CD4-positive, alpha-beta memory T cell (primary cell): ENCODE measurements at regions not wholly inside any gene's neighbourhood (a gene's known extent, or its start where the extent isn't known, plus 50 kb on each side); places are given as distances from the start of the nearest gene placed in this dataset.

ENCODE experiments used
- CTCF ChIA-PET: fragments of 350-600 bp; sonication (Branson Sonifier 250); formaldehyde crosslinking; loops from one replicate; lab custom pipeline; 2021; ENCODE audit warnings: inconsistent platforms; ENCODE audit not compliant: partially characterized antibody; lab: Charles Lee
- POLR2A ChIA-PET: fragments of 350-600 bp; sonication (Branson Sonifier 250); formaldehyde crosslinking; loops from one replicate; lab custom pipeline; 2021; ENCODE audit not compliant: partially characterized antibody; lab: Charles Lee
- DNase-seq, 5 donors: peaks; one replicate each; pipeline versions ENCODE4 v3.0.0 to v3.0.0-alpha.2; 2020 to 2022; ENCODE audit warnings: mixed read lengths in 1 of 5
- H3K27ac ChIP-seq: one replicate; pipeline ENCODE4 v1.7.0; 2013; ENCODE audit warnings: low read depth, low read length
- H3K27me3 ChIP-seq: 2 replicates; pipeline ENCODE4 v1.7.0; 2013; ENCODE audit warnings: mild to moderate bottlenecking, low read length, moderate library complexity; ENCODE audit not compliant: insufficient read depth
- H3K36me3 ChIP-seq: 2 replicates; pipeline ENCODE4 v1.7.0; 2013; ENCODE audit warnings: mild to moderate bottlenecking, low read length, moderate library complexity; ENCODE audit not compliant: insufficient read depth
- H3K4me1 ChIP-seq: 2 replicates; pipeline ENCODE4 v1.7.0; 2013; ENCODE audit warnings: mild to moderate bottlenecking, low read length, moderate library complexity; ENCODE audit not compliant: insufficient read depth
- H3K4me3 ChIP-seq, 2 donors: one replicate each; pipeline ENCODE4 v1.7.0; 2013; ENCODE audit warnings: low read length in 2 of 2, mild to moderate bottlenecking in 1 of 2
- H3K9me3 ChIP-seq, 2 donors: one replicate each; pipeline ENCODE4 v1.7.0; 2013; ENCODE audit warnings: low read length in 2 of 2, control low read depth in 1 of 2; ENCODE audit not compliant: control insufficient read depth in 1 of 2
- H3K27ac Mint-ChIP-seq, 7 donors: one replicate each; pipeline ENCODE4 v1.8.0; 2020 to 2021; ENCODE audit warnings: mixed read lengths in 7 of 7, mild to moderate bottlenecking in 6 of 7, inconsistent platforms in 3 of 7, moderate library complexity in 3 of 7
- H3K27me3 Mint-ChIP-seq, 2 donors: one replicate each; pipeline ENCODE4 v1.8.0; 2020 to 2021; ENCODE audit warnings: mixed read lengths in 2 of 2
- H3K36me3 Mint-ChIP-seq, 2 donors: one replicate each; pipeline ENCODE4 v1.8.0; 2020 to 2021; ENCODE audit warnings: mixed read lengths in 2 of 2, inconsistent platforms in 1 of 2, mild to moderate bottlenecking in 1 of 2
- H3K4me1 Mint-ChIP-seq, 4 donors: one replicate each; pipeline ENCODE4 v1.8.0; 2020 to 2021; ENCODE audit warnings: mixed read lengths in 4 of 4, mild to moderate bottlenecking in 1 of 4
- H3K4me3 Mint-ChIP-seq, 8 donors: one replicate each; pipeline ENCODE4 v1.8.0; 2020 to 2021; ENCODE audit warnings: mixed read lengths in 8 of 8, mild to moderate bottlenecking in 7 of 8, moderate library complexity in 6 of 8, inconsistent platforms in 3 of 8
- H3K9me3 Mint-ChIP-seq, 8 donors: one replicate each; pipeline ENCODE4 v1.8.0; 2020 to 2021; ENCODE audit warnings: mixed read lengths in 8 of 8, mild to moderate bottlenecking in 5 of 8, inconsistent platforms in 3 of 8, moderate library complexity in 1 of 8
- intact Hi-C: fragments of 100-400 bp; cut with micrococcal nuclease; formaldehyde crosslinking; loops from one replicate; pipeline ENCODE4 v1.15.1; 2023

DNA sequence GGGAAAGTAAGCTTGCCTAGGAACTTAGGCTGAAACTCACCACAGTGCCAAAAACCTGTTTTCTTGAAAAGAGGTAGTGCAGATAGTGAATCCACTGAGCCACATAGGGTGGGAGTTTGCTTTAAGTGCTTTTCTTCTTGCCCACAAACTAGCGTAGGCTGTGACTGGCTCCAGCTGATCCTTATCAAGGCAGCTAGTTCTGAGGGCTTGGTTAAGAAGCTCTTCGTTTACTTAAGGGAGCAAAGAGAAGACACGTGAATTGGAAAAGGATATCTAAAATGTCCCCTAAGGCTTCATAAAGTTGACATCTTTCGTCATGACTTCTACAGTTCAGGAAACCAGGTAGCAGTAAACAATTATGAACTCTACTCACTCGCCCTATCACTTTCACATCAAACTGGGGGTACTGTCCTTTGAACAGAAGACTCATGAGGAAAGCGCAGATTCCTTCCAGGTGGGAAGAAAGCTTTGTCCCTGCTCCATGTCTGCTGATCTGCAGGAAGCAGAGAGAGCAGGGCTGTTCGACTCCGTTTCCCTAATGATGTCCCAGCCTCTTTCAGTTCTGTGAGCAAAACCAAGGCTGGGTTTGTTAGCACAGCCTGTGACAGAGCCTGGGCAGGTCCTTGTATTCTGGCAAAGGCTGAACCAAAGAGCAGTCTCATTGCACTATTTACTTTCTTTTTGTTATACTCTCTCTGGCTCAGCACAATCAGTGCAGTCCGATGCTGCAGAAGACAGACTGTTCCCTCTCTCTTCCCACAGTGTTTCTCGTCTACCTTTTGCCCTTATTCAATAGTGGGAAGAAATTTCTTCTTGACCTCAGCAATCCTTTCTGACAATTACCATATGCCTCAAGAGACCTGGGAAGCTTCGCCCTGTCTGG is 93.5 kb upstream of the ETV6 start:
- Mint-ChIP-seq H3K4me3 (peak overlapping the region; percentile 57 to 84 (median 80)), H3K27ac (peak overlapping the region; percentile 68 to 91 (median 83)), H3K27me3 (no peaks in the 10 kb centered on the region), H3K36me3 (no peaks in the 10 kb centered on the region), H3K4me1 (peaks cover 18 to 29% (median 21%) of the 10 kb centered on the region in 4 donors), H3K9me3 (no peaks in the 10 kb centered on the region)
- ChIA-PET POLR2A (interaction anchor here (1.0 to 2.6 kb wide), 2 partner anchors 11 to 454 kb away, joined by 3 to 21 read pairs; no protein-coding TSS in a partner anchor), CTCF (interaction anchor here (0.6 to 4.9 kb wide), 11 partner anchors 10 to 1079 kb away, joined by 3 to 30 read pairs (median 3); no protein-coding TSS in a partner anchor)
- Histone ChIP-seq H3K4me3 (no peak overlapping the region), H3K4me1 (peaks cover 24% of the 10 kb centered on the region), H3K9me3 (no peaks in the 10 kb centered on the region), H3K36me3 (no peaks in the 10 kb centered on the region), H3K27me3 (no peaks in the 10 kb centered on the region), H3K27ac (peak overlapping the region; percentile 18)
- DNase-seq, result peak; percentile 36 to 75 (median 44)
- intact Hi-C loops, result no loop called here

DNA sequence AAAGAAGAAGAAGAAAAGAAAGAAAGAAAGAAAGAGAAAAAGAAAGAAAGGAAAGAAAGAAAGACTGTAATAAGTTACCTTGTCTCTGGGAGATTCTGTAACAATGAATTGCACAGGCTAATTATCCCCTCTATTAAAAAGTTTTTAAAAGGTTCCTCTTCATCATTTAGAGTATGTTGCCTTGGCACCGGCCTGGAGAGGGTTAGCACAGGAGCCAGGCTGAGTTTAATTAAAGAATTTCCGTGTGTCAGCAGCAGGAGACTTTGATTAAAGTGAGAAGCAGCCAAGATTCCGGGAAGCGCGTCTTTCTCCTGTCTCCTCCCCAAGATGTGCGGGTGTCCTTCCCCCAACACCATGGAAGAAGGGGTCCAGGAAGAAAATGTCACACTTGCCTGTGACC is 92.8 kb upstream of the ETV6 start:
- no peak for DNase-seq
- H3K36me3 ChIP-seq, result no peaks in the 10 kb centered on the region
- peaks cover 18 to 29% (median 21%) of the 10 kb centered on the region in 4 donors for H3K4me1 Mint-ChIP-seq
- intact Hi-C loops, result no loop called here
- no peak overlapping the region for H3K27ac ChIP-seq
- peak overlapping the region in 4 of 7 donors; percentile 77 to 91 (median 84) for H3K27ac Mint-ChIP-seq
- no peaks in the 10 kb centered on the region for H3K9me3 ChIP-seq
- H3K4me3 ChIP-seq, result no peak overlapping the region
- no peaks in the 10 kb centered on the region for H3K27me3 Mint-ChIP-seq
- H3K27me3 ChIP-seq, result no peaks in the 10 kb centered on the region
- no peaks in the 10 kb centered on the region for H3K36me3 Mint-ChIP-seq
- CTCF ChIA-PET, result interaction anchor here (1.1 to 4.9 kb wide), 3 partner anchors 9 to 22 kb away, joined by 3 to 30 read pairs (median 4); no protein-coding TSS in a partner anchor
- H3K9me3 Mint-ChIP-seq, result no peaks in the 10 kb centered on the region
- H3K4me1 ChIP-seq, result peaks cover 24% of the 10 kb centered on the region
- H3K4me3 Mint-ChIP-seq, result peak overlapping the region in 4 of 8 donors; percentile 81 to 84 (median 83)
- POLR2A ChIA-PET, result interaction anchor here (2.6 kb wide), 1 partner anchor 11 kb away, joined by 21 read pairs; no protein-coding TSS in a partner anchor

DNA sequence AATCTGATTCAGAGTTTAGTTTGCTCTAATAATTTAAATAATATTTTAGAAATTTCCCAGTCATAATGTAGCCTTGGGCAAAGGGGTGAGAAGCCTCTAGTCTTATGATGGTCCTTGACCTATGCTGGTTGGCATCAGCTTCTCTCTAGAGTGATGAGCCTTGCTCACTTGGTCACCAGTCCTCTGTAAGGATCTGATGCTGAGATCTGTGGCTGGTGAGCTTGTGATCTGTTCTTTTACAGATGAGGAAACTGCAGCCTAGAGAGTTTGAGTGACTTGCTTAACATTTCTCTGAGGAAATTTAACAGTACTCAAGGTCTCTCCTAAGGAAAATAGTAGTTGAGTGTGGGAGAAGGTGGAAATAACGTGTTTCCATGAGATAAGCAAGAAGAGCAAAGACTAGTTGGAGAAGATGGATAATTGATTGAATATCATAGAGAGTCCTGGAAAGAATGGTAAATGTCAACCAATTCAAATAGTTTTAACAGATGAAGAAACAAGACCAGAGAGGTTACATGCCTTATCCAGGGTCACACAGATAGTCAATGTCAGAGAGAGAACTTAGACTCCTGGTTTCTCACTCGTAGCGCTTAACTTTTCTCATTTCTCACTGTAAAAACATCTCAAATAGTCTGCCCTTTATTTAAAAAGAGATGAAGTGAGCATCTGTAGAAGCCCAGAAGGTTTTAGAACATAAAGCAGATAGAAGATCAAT is 89.7 kb upstream of the ETV6 start:
- Mint-ChIP-seq H3K4me3 (no peak overlapping the region), H3K36me3 (no peaks in the 10 kb centered on the region), H3K27me3 (no peaks in the 10 kb centered on the region), H3K9me3 (no peaks in the 10 kb centered on the region), H3K27ac (peak overlapping the region in 2 of 7 donors; percentile 3 to 46), H3K4me1 (peaks cover 13 to 18% (median 14%) of the 10 kb centered on the region in 4 donors)
- H3K9me3 ChIP-seq, result no peaks in the 10 kb centered on the region
- intact Hi-C loops, result no loop called here
- H3K27me3 ChIP-seq, result no peaks in the 10 kb centered on the region
- peaks cover 17% of the 10 kb centered on the region for H3K4me1 ChIP-seq
- H3K4me3 ChIP-seq, result no peak overlapping the region
- ChIA-PET POLR2A (interaction anchor here (0.5 to 0.7 kb wide), 2 partner anchors 13 to 718 kb away, joined by 3 to 4 read pairs; no protein-coding TSS in a partner anchor), CTCF (interaction anchor here (1.5 kb wide), 1 partner anchor 8 kb away, joined by 4 read pairs; no protein-coding TSS in a partner anchor)
- no peak overlapping the region for H3K27ac ChIP-seq
- DNase-seq, result no peak
- no peaks in the 10 kb centered on the region for H3K36me3 ChIP-seq

DNA sequence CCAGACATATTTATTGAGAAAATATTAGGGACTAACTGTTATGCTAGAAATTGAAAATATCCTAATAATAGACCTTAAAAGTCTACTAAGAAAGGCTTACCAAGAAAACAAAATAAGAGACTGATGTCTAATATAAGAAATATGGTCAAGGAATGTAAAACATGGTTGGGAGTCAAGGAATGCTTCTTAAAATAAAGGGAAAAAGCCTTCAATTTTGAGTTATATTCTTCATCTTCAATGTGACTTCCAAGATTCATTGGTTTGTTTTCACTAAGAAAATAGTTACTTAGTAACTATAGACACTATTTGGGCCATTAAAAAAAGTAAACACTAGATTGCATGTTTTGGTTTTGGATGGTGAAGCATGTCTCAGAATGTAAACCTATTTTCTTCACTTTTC is 88.1 kb upstream of the ETV6 start:
- no peak overlapping the region for H3K4me3 Mint-ChIP-seq
- no peak overlapping the region for H3K27ac ChIP-seq

DNA sequence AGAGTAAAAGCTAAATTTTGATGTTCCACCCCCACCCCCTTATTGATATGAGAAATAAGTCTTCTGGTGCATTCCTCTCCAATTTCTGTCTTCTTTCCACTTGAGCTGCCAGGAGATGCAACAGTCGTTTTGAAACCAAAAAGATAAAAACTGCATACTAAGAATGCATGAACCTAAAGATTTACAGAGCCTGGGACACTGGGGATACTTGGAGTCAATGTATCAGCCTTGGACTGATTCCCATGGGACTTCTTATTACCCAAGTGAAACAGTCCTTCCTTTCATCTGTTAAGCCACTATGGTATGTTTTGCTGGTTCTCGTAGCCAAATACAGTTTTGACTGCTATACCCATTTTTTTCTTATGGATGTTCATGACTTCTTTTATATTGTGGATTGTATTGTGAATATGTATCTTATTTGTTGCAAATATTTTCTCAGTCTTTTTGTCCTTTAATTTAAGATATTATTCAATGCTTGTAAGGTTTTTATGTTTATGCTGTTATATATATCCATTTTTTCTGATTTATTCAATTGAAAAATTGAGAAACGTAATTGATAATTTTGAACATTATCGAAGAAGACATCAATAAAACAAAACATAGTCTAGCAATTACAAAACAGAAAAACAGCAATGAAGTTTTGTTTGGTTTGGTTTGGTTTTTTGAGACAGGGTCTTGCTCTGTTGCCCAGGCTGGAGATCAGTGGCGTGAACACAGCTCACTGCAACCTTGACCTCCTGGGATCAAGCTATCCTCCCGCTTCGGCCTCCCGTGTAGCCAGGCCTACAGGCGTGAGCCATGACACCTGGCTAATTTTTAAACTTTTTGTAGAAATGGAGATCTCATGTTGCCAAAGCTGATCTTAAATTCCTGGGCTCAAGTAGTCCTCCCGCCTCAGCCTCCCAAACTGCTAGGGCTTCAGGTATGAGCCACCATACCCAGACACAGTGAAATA is 85.4 kb upstream of the ETV6 start:
- no peaks in the 10 kb centered on the region for H3K9me3 ChIP-seq
- POLR2A ChIA-PET, result no interaction called here
- Mint-ChIP-seq H3K27me3 (no peaks in the 10 kb centered on the region), H3K27ac (no peak overlapping the region), H3K36me3 (no peaks in the 10 kb centered on the region), H3K4me3 (no peak overlapping the region), H3K4me1 (peaks cover 0 to 1% (median 0%) of the 10 kb centered on the region in 4 donors), H3K9me3 (peaks cover 0 to 2% (median 0%) of the 10 kb centered on the region in 8 donors)
- CTCF ChIA-PET, result interaction anchor here (0.5 to 1.8 kb wide), 4 partner anchors 9 to 474 kb away, joined by 3 to 8 read pairs (median 6); no protein-coding TSS in a partner anchor
- no peaks in the 10 kb centered on the region for H3K27me3 ChIP-seq
- intact Hi-C loops, result no loop called here
- H3K27ac ChIP-seq, result no peak overlapping the region
- no peak overlapping the region for H3K4me3 ChIP-seq
- H3K4me1 ChIP-seq, result no peaks in the 10 kb centered on the region
- H3K36me3 ChIP-seq, result no peaks in the 10 kb centered on the region
- no peak for DNase-seq

More for the DNA sequence above, 88.1 kb upstream of the ETV6 start:
- Mint-ChIP-seq H3K27me3 (no peaks in the 10 kb centered on the region), H3K9me3 (no peaks in the 10 kb centered on the region), H3K27ac (no peak overlapping the region), H3K4me1 (peaks cover 0 to 4% (median under 1%) of the 10 kb centered on the region in 4 donors), H3K36me3 (no peaks in the 10 kb centered on the region)
- DNase-seq, result no peak
- Histone ChIP-seq H3K4me3 (no peak overlapping the region), H3K27me3 (no peaks in the 10 kb centered on the region), H3K36me3 (no peaks in the 10 kb centered on the region), H3K4me1 (peaks cover 3% of the 10 kb centered on the region), H3K9me3 (no peaks in the 10 kb centered on the region)
- intact Hi-C loops, result no loop called here
- ChIA-PET POLR2A (interaction anchor here (1.1 kb wide), 1 partner anchor 785 kb away, joined by 3 read pairs; no protein-coding TSS in a partner anchor), CTCF (no interaction called here)

DNA sequence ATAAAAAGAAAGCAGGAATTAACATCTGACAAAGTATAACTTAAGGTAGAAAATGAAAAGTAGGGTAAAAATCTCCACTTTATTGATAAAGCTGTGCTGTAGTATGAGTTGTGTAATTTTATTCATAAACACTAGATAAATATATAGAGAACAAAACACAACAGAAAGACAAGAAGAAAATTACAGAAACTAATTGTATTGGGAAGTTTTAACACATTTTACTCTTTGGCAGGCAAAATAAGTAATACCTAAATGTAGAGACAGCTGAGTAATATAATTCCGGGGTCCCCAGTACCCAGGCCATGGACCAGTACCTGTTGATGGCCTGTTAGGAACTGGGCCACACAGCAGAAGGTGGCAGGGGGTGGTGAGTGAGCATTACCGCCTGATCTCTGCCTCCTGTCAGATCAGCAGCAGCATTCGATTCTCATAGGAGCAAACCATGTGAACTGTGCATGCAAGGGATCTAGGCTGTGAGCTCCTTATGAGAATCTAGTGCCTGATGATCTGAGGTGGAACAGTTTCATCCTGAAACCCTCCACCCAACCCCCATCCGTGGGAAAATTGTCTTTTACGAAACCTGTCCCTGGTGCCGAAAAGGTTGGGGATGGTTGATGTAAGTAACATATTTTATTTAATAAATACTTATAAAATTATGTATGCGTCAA is 84.4 kb upstream of the ETV6 start:
- intact Hi-C loops, result no loop called here
- Mint-ChIP-seq H3K4me1 (peaks cover 0 to 1% (median 0%) of the 10 kb centered on the region in 4 donors), H3K27ac (no peak overlapping the region), H3K4me3 (no peak overlapping the region), H3K9me3 (peaks cover 0 to 2% (median 0%) of the 10 kb centered on the region in 8 donors), H3K27me3 (no peaks in the 10 kb centered on the region), H3K36me3 (no peaks in the 10 kb centered on the region)
- ChIA-PET CTCF (no interaction called here), POLR2A (no interaction called here)
- no peaks in the 10 kb centered on the region for H3K27me3 ChIP-seq
- H3K4me1 ChIP-seq, result no peaks in the 10 kb centered on the region
- H3K27ac ChIP-seq, result no peak overlapping the region
- no peak overlapping the region for H3K4me3 ChIP-seq
- no peaks in the 10 kb centered on the region for H3K9me3 ChIP-seq
- H3K36me3 ChIP-seq, result no peaks in the 10 kb centered on the region
- DNase-seq, result no peak
